Calu3 (cell line): ENCODE measurements at regions not wholly inside any gene's neighbourhood (a gene's known extent, or its start where the extent isn't known, plus 50 kb on each side); places are given as distances from the start of the nearest gene placed in this dataset.

Source experiments
- BruUV-seq: library from RNA; stranded (reverse); fragments of 400-500 nt; replicated peaks from 2 replicates; lab custom pipeline; 2021; lab: Mats Ljungman, UMichigan
- CTCF ChIA-PET: fragments of 300-600 bp; sonication (Branson Sonifier 250); formaldehyde crosslinking; loops from one replicate; lab custom pipeline; 2022; ENCODE audit warnings: antibody characterized with exemption; lab: Charles Lee
- DNase-seq: peaks from one replicate; pipeline ENCODE4 v3.0.0; 2022
- H3K27ac Mint-ChIP-seq: one replicate; pipeline ENCODE4 v1.8.0; 2022; ENCODE audit warnings: mixed read lengths; ENCODE audit not compliant: unreplicated experiment
- H3K27me3 Mint-ChIP-seq: one replicate; pipeline ENCODE4 v1.8.0; 2022; ENCODE audit warnings: mixed read lengths; ENCODE audit not compliant: unreplicated experiment
- H3K36me3 Mint-ChIP-seq: one replicate; pipeline ENCODE4 v1.8.0; 2022; ENCODE audit warnings: mild to moderate bottlenecking, moderate library complexity, mixed read lengths; ENCODE audit not compliant: insufficient read depth, unreplicated experiment
- H3K4me1 Mint-ChIP-seq: one replicate; pipeline ENCODE4 v1.8.0; 2022; ENCODE audit warnings: mild to moderate bottlenecking, low read depth, mixed read lengths; ENCODE audit not compliant: unreplicated experiment
- H3K4me3 Mint-ChIP-seq: one replicate; pipeline ENCODE4 v1.8.0; 2022; ENCODE audit warnings: mild to moderate bottlenecking, low read depth, moderate library complexity, mixed read lengths; ENCODE audit not compliant: unreplicated experiment
- H3K9me3 Mint-ChIP-seq: one replicate; pipeline ENCODE4 v1.8.0; 2022; ENCODE audit warnings: low read depth, mixed read lengths; ENCODE audit not compliant: unreplicated experiment
- intact Hi-C: fragments of 100-400 bp; cut with micrococcal nuclease; formaldehyde crosslinking; loops from one replicate; pipeline ENCODE4 v1.10.0; 2022; ENCODE audit not compliant: unreplicated experiment
- TF ChIP-seq, protein P1 (sequence below): fragments of 200-600 bp; IDR thresholded peaks from one replicate; pipeline ENCODE4 v1.8.0; 2022; ENCODE audit warnings: antibody characterized with exemption; ENCODE audit not compliant: unreplicated experiment

DNA sequence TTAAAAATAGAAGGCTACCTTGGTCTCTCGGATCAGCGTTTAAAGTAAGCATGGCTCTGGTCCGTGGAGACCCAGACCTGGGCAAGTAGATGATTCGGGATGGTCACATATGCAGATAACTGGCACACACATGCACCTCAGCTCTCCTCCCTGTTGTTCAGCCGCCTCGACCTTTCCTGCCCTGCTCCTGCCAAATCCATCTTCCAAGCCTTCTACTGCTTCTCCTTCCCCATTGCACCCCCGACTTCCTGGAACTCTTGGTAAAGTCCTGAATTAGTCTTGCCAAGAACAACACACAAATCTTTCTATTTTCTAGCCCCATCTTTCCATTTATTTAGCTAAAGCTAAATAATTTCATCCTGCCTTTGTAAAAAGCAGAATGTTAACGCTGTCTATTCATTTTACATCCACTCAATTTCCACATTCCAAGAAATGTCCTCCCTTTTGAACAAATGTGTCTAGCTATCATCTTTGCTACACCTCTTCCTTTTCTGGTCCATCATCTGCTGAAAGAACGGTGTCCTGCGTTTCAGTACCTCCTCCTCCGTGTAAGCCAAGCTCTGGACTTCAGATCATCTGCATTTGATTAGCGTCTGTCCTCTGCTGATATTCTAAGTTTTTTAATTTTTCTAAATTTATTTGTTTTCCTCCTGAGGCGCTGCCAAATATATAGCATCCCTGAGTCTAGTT lies 92.5 kb downstream of the ZIC5 start:
- no peaks in the 10 kb centered on the region for H3K36me3 Mint-ChIP-seq
- H3K4me1 Mint-ChIP-seq, result no peaks in the 10 kb centered on the region
- no TSS peak for BruUV-seq
- TF ChIP-seq, protein P1, sequence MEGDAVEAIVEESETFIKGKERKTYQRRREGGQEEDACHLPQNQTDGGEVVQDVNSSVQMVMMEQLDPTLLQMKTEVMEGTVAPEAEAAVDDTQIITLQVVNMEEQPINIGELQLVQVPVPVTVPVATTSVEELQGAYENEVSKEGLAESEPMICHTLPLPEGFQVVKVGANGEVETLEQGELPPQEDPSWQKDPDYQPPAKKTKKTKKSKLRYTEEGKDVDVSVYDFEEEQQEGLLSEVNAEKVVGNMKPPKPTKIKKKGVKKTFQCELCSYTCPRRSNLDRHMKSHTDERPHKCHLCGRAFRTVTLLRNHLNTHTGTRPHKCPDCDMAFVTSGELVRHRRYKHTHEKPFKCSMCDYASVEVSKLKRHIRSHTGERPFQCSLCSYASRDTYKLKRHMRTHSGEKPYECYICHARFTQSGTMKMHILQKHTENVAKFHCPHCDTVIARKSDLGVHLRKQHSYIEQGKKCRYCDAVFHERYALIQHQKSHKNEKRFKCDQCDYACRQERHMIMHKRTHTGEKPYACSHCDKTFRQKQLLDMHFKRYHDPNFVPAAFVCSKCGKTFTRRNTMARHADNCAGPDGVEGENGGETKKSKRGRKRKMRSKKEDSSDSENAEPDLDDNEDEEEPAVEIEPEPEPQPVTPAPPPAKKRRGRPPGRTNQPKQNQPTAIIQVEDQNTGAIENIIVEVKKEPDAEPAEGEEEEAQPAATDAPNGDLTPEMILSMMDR, result no peak
- H3K9me3 Mint-ChIP-seq, result no peaks in the 10 kb centered on the region
- H3K27ac Mint-ChIP-seq, result no peak overlapping the region
- intact Hi-C loops, result no loop called here
- CTCF ChIA-PET, result no interaction called here
- H3K27me3 Mint-ChIP-seq, result no peaks in the 10 kb centered on the region
- no peak overlapping the region for H3K4me3 Mint-ChIP-seq
- no peak for DNase-seq

DNA sequence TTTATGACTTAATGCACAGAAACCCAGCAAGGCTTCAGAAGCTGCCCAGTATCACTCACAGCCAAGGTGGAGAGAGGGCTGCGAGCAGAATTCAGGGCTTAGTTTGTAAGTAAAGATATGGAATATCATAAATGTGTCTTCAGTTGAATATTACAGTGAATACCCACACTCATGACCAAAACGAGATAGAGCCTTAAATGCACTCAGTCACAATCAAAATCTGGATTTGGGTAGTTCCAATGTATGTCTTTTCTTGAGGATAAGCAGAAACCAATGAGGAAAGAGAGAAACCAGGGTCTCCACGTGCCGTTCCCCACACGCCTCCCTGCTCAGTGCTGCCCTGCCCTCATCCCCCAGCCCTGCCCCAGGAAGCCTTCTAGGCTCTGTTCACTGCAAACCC lies 94.9 kb downstream of the ZIC5 start:
- no peaks in the 10 kb centered on the region for H3K4me1 Mint-ChIP-seq
- TF ChIP-seq, protein P1, result no peak
- DNase-seq, result no peak
- no peak overlapping the region for H3K27ac Mint-ChIP-seq
- intact Hi-C loops, result no loop called here
- no peaks in the 10 kb centered on the region for H3K9me3 Mint-ChIP-seq
- no peak overlapping the region for H3K4me3 Mint-ChIP-seq
- no peaks in the 10 kb centered on the region for H3K27me3 Mint-ChIP-seq
- H3K36me3 Mint-ChIP-seq, result no peaks in the 10 kb centered on the region
- BruUV-seq, result no TSS peak
- CTCF ChIA-PET, result no interaction called here

DNA sequence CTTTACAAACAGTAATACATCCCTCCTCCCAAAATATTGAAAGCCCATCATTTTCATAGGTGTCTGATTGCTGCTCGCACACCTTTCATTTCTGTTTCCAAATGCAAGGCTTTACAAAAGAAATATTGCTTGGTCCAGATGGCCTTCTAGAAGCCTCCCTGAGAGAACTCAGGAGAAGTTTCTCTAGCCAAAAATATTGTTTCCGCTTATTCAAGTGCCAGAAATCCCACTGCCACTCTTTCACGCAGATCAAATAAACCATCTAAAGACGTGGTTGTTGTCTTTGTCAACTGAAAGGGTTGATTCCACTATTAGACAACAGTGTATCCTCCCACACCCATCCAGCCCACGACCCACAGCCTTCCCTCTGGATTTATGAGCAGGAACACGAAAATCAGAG lies 96.2 kb downstream of the ZIC5 start:
- Mint-ChIP-seq H3K9me3 (no peaks in the 10 kb centered on the region), H3K4me1 (no peaks in the 10 kb centered on the region), H3K27me3 (no peaks in the 10 kb centered on the region), H3K36me3 (no peaks in the 10 kb centered on the region), H3K27ac (no peak overlapping the region), H3K4me3 (no peak overlapping the region)
- BruUV-seq, result no TSS peak
- DNase-seq, result no peak
- intact Hi-C loops, result no loop called here
- CTCF ChIA-PET, result interaction anchor here (0.7 kb wide), 1 partner anchor 1201 kb away, joined by 9 read pairs; no protein-coding TSS in a partner anchor
- TF ChIP-seq, protein P1, result no peak

DNA sequence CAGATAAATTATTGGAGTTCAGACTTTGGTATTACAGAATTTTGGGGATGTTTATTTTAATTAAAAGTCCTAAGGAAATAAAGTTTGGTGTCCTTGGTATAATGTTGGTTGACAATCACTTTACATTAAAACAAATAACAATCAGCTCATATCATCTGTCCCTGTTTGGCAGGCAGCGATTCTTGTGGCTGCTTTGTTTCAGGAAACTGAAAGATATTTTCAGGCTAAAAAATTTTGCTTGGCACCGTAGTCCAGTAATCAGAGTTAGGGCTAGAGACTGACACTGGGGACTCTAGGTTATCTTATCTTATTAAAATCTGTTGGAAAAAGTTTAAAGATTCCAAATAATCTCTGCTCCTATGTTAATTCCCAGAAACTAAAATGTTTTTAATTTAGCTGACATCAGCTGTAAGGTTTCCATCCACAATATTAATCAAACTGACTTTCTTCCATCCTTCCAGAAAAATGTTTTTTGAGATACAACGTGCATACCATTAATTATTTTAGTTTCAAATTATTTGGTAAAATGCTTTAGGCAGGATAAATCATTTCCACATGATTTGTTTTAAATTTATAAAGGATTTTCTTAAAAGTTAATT lies 97.6 kb downstream of the ZIC5 start:
- H3K27me3 Mint-ChIP-seq, result no peaks in the 10 kb centered on the region
- no peak overlapping the region for H3K4me3 Mint-ChIP-seq
- H3K27ac Mint-ChIP-seq, result no peak overlapping the region
- no peak for DNase-seq
- TF ChIP-seq, protein P1, result no peak
- H3K36me3 Mint-ChIP-seq, result no peaks in the 10 kb centered on the region
- no peaks in the 10 kb centered on the region for H3K4me1 Mint-ChIP-seq
- no TSS peak for BruUV-seq
- CTCF ChIA-PET, result no interaction called here
- no peaks in the 10 kb centered on the region for H3K9me3 Mint-ChIP-seq
- intact Hi-C loops, result no loop called here
